ENCODE measurements at regions not wholly inside any gene's neighbourhood (a gene's known extent, or its start where the extent isn't known, plus 50 kb on each side); places are given as distances from the start of the nearest gene placed in this dataset.

GRCh38 chr3:170773682-170774425 lies 96.1 kb downstream of the RPL22L1 start:
- Histone ChIP-seq H3K4me3 (no peak overlapping the region), H3K36me3 (no peaks in the 10 kb centered on the region), H3K27me3 (no peaks in the 10 kb centered on the region), H3K9me3 (no peaks in the 10 kb centered on the region), H3K27ac (no peak overlapping the region), H3K4me1 (no peaks in the 10 kb centered on the region)
- intact Hi-C loops (cut with DNase I; ENCODE audit: low total_unique reads) = no loop called here
- DNase-seq (ENCODE audit: low spot score in 2 of 2) = no peak
- TF ChIP-seq POLR2AphosphoS5 (IDR thresholded peaks at IDR 0.05) = no peak
- TF ChIP-seq CTCF (IDR thresholded peaks at IDR 0.05) = no peak
- no peak for TF ChIP-seq POLR2A (IDR thresholded peaks at IDR 0.05)

GRCh38 chr3:170772175-170772574 lies 97.8 kb downstream of the RPL22L1 start:
- no peak for TF ChIP-seq POLR2AphosphoS5 (IDR thresholded peaks at IDR 0.05)
- no peak for TF ChIP-seq CTCF (IDR thresholded peaks at IDR 0.05)
- no peak for TF ChIP-seq POLR2A (IDR thresholded peaks at IDR 0.05)
- intact Hi-C loops (cut with DNase I; ENCODE audit: low total_unique reads) = no loop called here
- H3K27ac ChIP-seq = no peak overlapping the region

GRCh38 chr3:170768334-170768801 lies 101.6 kb downstream of the RPL22L1 start:
- no peak overlapping the region for H3K4me3 ChIP-seq
- H3K9me3 ChIP-seq = no peaks in the 10 kb centered on the region
- peak overlapping the region in 1 of 2 donors; percentile 17 for H3K27ac ChIP-seq
- intact Hi-C loops (cut with DNase I; ENCODE audit: low total_unique reads) = no loop called here
- no peaks in the 10 kb centered on the region for H3K27me3 ChIP-seq
- H3K36me3 ChIP-seq = no peaks in the 10 kb centered on the region
- TF ChIP-seq POLR2AphosphoS5 (IDR thresholded peaks at IDR 0.05) = no peak
- no peak for TF ChIP-seq POLR2A (IDR thresholded peaks at IDR 0.05)
- TF ChIP-seq CTCF (IDR thresholded peaks at IDR 0.05) = no peak
- no peak for DNase-seq (ENCODE audit: low spot score in 2 of 2)
- H3K4me1 ChIP-seq = no peaks in the 10 kb centered on the region

More at GRCh38 chr3:170772175-170772574, 97.8 kb downstream of the RPL22L1 start:
- Histone ChIP-seq H3K27me3 (no peaks in the 10 kb centered on the region), H3K4me1 (no peaks in the 10 kb centered on the region), H3K9me3 (no peaks in the 10 kb centered on the region), H3K4me3 (no peak overlapping the region), H3K36me3 (no peaks in the 10 kb centered on the region)
- no peak for DNase-seq (ENCODE audit: low spot score in 2 of 2)

- Histone ChIP-seq H3K27ac (no peak overlapping the region), H3K4me3 (no peak overlapping the region), H3K27me3 (no peaks in the 10 kb centered on the region), H3K4me1 (no peaks in the 10 kb centered on the region), H3K36me3 (no peaks in the 10 kb centered on the region), H3K9me3 (no peaks in the 10 kb centered on the region)
- no peak for DNase-seq (ENCODE audit: low spot score in 2 of 2)
- TF ChIP-seq CTCF (IDR thresholded peaks at IDR 0.05) = no peak
- TF ChIP-seq POLR2AphosphoS5 (IDR thresholded peaks at IDR 0.05) = no peak
- no peak for TF ChIP-seq POLR2A (IDR thresholded peaks at IDR 0.05)
- intact Hi-C loops (cut with DNase I; ENCODE audit: low total_unique reads) = no loop called here
Measured at GRCh38 chr3:170767576-170767941, 102.4 kb downstream of the RPL22L1 start.

- Histone ChIP-seq H3K9me3 (no peaks in the 10 kb centered on the region), H3K27me3 (no peaks in the 10 kb centered on the region), H3K27ac (no peak overlapping the region), H3K4me3 (no peak overlapping the region), H3K4me1 (no peaks in the 10 kb centered on the region), H3K36me3 (no peaks in the 10 kb centered on the region)
- TF ChIP-seq CTCF (IDR thresholded peaks at IDR 0.05) = no peak
- intact Hi-C loops (cut with DNase I; ENCODE audit: low total_unique reads) = no loop called here
- DNase-seq (ENCODE audit: low spot score in 2 of 2) = no peak
Measured at GRCh38 chr3:170766823-170767575, 103.0 kb downstream of the RPL22L1 start.

Data from breast epithelium (tissue), 4 donors.